Activated B cell treated with CpG ODN at 0.5 μM for 24 hours (primary cell): ENCODE measurements at regions not wholly inside any gene's neighbourhood (a gene's known extent, or its start where the extent isn't known, plus 50 kb on each side); places are given as distances from the start of the nearest gene placed in this dataset.
A peak's percentile ranks its signal among the peaks of the same experiment; 100 is the strongest.

Experiments
- ATAC-seq: fragments of 200-7000 bp; cut with Tn5 transposase; one replicate; pipeline ENCODE4 v1.10.0; 2021; ENCODE audit warnings: low read depth, mild to moderate bottlenecking, moderate library complexity
- CTCF ChIA-PET: fragments of 350-600 bp; sonication (Branson Sonifier 250); formaldehyde crosslinking; loops from one replicate; lab custom pipeline; 2021; ENCODE audit warnings: antibody characterized with exemption; lab: Charles Lee
- POLR2A ChIA-PET: fragments of 350-600 bp; sonication (Branson Sonifier 250); formaldehyde crosslinking; loops from one replicate; lab custom pipeline; 2021; ENCODE audit warnings: antibody characterized with exemption; lab: Charles Lee
- DNase-seq: peaks from one replicate; pipeline ENCODE4 v3.0.0; 2022
- H3K27ac Mint-ChIP-seq: one replicate; pipeline ENCODE4 v1.8.0; 2020; ENCODE audit warnings: mixed read lengths
- H3K27me3 Mint-ChIP-seq: one replicate; pipeline ENCODE4 v1.8.0; 2021; ENCODE audit warnings: mixed read lengths
- H3K36me3 Mint-ChIP-seq: one replicate; pipeline ENCODE4 v1.8.0; 2021; ENCODE audit warnings: low read depth, mixed read lengths
- H3K4me1 Mint-ChIP-seq: one replicate; pipeline ENCODE4 v1.8.0; 2021; ENCODE audit warnings: mixed read lengths
- H3K4me3 Mint-ChIP-seq: one replicate; pipeline ENCODE4 v1.8.0; 2020; ENCODE audit warnings: mild to moderate bottlenecking, mixed read lengths
- H3K9me3 Mint-ChIP-seq: one replicate; pipeline ENCODE4 v1.8.0; 2020; ENCODE audit warnings: mixed read lengths
- intact Hi-C: fragments of 100-400 bp; cut with micrococcal nuclease; formaldehyde crosslinking; loops from one replicate; pipeline ENCODE4 v1.15.1; 2024
- TF ChIP-seq, protein P1 (sequence below): fragments of 200-600 bp; IDR thresholded peaks from one replicate; pipeline ENCODE4 v1.8.0; 2022; ENCODE audit warnings: antibody characterized with exemption, mild to moderate bottlenecking

DNA sequence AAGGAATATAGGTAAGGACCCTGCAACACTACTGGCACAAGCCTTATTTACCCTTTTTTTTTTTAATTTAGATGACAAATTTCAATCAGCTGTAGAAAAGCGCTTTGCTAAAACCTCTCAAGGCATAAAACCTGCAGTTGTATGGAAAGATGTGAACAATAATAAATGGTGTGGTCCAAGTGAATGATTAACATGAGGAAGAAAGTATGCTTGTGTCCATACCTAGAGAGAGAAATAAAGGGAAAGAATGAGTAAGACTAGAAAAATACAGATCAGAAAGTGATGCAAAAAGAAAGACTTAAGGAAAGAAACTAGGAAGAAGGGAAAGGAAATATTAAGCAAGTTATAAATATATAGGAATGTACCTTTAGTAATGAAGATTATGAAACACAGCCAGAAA is 119.2 kb upstream of the SCN7A start:
- no peak for ATAC-seq
- intact Hi-C loops: no loop called here
- H3K36me3 Mint-ChIP-seq: no peaks in the 10 kb centered on the region
- ChIA-PET CTCF (no interaction called here), POLR2A (no interaction called here)
- no peak overlapping the region for H3K4me3 Mint-ChIP-seq
- no peaks in the 10 kb centered on the region for H3K9me3 Mint-ChIP-seq
- H3K27me3 Mint-ChIP-seq: no peaks in the 10 kb centered on the region
- H3K27ac Mint-ChIP-seq: no peak overlapping the region
- peaks cover 14% of the 10 kb centered on the region for H3K4me1 Mint-ChIP-seq
- DNase-seq: no peak
- TF ChIP-seq, protein P1, sequence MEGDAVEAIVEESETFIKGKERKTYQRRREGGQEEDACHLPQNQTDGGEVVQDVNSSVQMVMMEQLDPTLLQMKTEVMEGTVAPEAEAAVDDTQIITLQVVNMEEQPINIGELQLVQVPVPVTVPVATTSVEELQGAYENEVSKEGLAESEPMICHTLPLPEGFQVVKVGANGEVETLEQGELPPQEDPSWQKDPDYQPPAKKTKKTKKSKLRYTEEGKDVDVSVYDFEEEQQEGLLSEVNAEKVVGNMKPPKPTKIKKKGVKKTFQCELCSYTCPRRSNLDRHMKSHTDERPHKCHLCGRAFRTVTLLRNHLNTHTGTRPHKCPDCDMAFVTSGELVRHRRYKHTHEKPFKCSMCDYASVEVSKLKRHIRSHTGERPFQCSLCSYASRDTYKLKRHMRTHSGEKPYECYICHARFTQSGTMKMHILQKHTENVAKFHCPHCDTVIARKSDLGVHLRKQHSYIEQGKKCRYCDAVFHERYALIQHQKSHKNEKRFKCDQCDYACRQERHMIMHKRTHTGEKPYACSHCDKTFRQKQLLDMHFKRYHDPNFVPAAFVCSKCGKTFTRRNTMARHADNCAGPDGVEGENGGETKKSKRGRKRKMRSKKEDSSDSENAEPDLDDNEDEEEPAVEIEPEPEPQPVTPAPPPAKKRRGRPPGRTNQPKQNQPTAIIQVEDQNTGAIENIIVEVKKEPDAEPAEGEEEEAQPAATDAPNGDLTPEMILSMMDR: no peak

DNA sequence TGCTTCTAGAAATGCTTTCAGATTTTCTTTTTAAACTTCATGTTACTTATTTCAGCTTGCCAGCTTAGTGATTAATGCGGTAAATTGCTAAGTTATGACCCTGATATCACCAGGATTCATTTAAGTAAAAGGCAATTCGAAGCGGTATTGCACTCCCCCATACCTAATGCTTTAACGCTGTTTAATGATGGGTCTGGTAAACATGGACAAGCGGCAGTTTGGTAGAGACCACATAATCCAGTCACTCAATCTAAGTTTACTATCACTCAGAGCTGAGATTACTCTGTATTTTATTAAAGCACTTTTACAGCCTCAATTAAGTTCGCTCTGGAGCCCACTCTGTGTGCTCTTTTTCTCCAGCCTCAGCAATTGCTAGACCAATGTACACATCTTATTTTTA is 118.2 kb upstream of the SCN7A start:
- TF ChIP-seq, protein P1: no peak
- peaks cover 14% of the 10 kb centered on the region for H3K4me1 Mint-ChIP-seq
- no peak overlapping the region for H3K27ac Mint-ChIP-seq
- ATAC-seq: no peak
- no peak overlapping the region for H3K4me3 Mint-ChIP-seq
- CTCF ChIA-PET: no interaction called here
- intact Hi-C loops: no loop called here
- no peaks in the 10 kb centered on the region for H3K36me3 Mint-ChIP-seq
- POLR2A ChIA-PET: no interaction called here
- DNase-seq: no peak
- no peaks in the 10 kb centered on the region for H3K27me3 Mint-ChIP-seq
- no peaks in the 10 kb centered on the region for H3K9me3 Mint-ChIP-seq

DNA sequence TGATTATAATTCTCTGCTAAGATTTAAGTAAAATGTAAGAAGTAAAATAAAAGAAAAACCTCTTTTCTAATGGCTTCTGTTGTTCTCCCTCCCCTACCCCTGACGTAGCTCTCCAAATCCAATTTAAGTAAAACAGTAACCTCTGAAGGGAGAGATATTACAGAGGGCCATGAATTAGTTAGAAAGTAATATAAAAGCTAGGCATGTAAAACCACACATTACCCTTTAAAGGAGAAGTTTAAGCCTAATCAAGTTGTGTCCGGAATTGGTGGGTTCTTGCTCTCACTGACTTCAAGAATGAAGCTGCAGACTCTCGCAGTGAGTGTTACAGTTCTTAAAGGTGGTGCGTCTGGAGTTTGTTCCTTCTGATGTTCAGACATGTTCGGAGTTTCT is 116.9 kb upstream of the SCN7A start:
- DNase-seq (no peak), ATAC-seq (no peak)
- POLR2A ChIA-PET: no interaction called here
- Mint-ChIP-seq H3K27me3 (no peaks in the 10 kb centered on the region), H3K27ac (no peak overlapping the region), H3K4me1 (peaks cover 14% of the 10 kb centered on the region), H3K36me3 (no peaks in the 10 kb centered on the region), H3K4me3 (peak overlapping the region; percentile 58), H3K9me3 (no peaks in the 10 kb centered on the region)
- intact Hi-C loops: no loop called here
- CTCF ChIA-PET: no interaction called here
- TF ChIP-seq, protein P1: no peak

DNA sequence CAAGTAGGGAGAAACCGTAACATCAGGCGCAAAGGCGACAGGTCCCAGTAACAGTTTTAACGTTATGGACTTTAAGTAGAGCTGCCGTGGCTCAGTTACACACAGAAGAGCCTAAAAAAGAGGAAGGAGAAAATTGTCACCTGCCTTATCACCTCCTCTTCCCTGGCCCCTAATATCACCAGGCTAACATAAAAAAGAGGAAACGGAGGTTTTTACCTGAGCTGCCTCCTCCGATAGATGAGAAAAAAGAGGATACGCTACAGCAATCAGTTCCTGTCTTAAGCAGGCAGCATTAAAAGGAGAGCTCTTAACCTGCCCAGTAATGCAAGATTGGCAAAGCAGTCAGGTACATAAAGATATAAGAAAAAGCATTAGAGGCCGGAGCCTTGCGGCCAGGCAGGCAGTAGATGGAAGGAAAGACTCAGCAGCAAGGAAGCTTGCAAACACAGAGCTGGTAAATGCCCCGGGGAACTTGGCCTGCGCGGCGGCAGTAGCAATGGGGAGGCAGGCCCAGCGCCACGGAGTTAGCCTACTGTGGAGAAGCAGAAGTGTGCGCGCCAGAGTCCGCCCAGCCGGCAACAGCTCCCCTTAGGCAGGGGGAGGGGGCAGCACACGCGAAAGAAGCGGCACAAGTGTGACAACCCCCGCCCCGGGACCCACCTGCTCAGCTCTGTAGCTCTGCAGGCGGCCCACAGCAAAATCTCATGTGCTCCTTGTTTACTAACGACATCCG is 116.3 kb upstream of the SCN7A start:
- TF ChIP-seq, protein P1: no peak
- no peak overlapping the region for H3K27ac Mint-ChIP-seq
- H3K9me3 Mint-ChIP-seq: no peaks in the 10 kb centered on the region
- no peaks in the 10 kb centered on the region for H3K27me3 Mint-ChIP-seq
- ChIA-PET POLR2A (no interaction called here), CTCF (interaction anchor here (0.9 kb wide), 1 partner anchor 9 kb away, joined by 3 read pairs; no protein-coding TSS in a partner anchor)
- H3K4me1 Mint-ChIP-seq: peaks cover 14% of the 10 kb centered on the region
- H3K4me3 Mint-ChIP-seq: peak overlapping the region; percentile 58
- DNase-seq (no peak), ATAC-seq (peak; percentile 81)
- intact Hi-C loops: no loop called here
- H3K36me3 Mint-ChIP-seq: no peaks in the 10 kb centered on the region

DNA sequence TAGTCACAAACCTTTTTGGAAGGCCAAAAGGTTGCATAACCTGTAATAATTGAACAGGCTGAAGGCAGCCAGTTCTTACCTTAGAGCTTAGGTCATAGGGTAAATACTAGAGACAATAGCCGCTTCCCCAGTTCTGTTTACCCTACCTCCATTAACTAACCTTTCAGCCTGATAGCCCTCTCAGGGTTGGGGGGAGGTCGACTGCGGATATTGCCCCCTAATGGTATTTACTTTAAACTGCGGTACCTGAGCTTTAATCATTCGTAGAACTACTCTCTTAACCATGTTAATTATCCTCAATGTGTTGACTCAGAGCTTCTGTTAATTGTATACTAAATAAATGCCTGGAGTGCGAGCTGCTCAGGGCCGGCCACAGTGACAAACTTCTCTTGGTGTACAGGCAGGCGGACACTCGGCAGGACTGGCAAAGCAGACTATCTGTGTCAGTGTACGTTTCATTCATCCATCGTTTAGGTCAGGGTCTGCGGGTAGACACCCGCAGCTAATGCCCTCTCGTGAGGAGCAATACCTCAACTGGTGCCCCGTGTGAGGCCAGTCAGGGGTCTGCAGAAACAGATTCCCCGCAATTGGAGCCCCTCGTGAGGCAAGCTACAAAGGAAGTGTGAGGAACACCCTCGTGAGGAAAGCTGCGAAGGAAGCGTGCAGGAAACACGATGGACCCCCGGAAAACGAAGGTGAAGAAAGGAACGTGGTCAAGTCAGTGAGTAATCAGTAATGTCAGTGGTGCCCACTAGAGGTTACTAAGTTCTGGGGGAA is 115.3 kb upstream of the SCN7A start:
- Mint-ChIP-seq H3K4me3 (no peak overlapping the region), H3K27ac (no peak overlapping the region), H3K36me3 (no peaks in the 10 kb centered on the region), H3K27me3 (no peaks in the 10 kb centered on the region), H3K9me3 (no peaks in the 10 kb centered on the region), H3K4me1 (peaks cover 14% of the 10 kb centered on the region)
- ATAC-seq: no peak
- no peak for DNase-seq
- CTCF ChIA-PET: interaction anchor here (0.9 kb wide), 1 partner anchor 10 kb away, joined by 3 read pairs; no protein-coding TSS in a partner anchor
- TF ChIP-seq, protein P1: no peak
- POLR2A ChIA-PET: no interaction called here
- intact Hi-C loops: no loop called here
